ENCODE measurements at regions not wholly inside any gene's neighbourhood (a gene's known extent, or its start where the extent isn't known, plus 50 kb on each side); places are given as distances from the start of the nearest gene placed in this dataset.

GRCh38 chr6:44569931-44570385 is 182.5 kb downstream of the CDC5L start:
- H3K9me3 ChIP-seq (ENCODE audit: control insufficient read depth in 1 of 2, insufficient read depth in 1 of 2, low read length in 2 of 2) = peaks cover 0 to 4% of the 10 kb centered on the region in 2 experiments
- ATAC-seq (ENCODE audit: poor library complexity) (no peak), DNase-seq (peak in 2 of 14 experiments; percentile 23 to 32)
- Mint-ChIP-seq H3K27me3 (peaks cover 8% of the 10 kb centered on the region), H3K9me3 (no peaks in the 10 kb centered on the region), H3K27ac (no peak overlapping the region), H3K4me1 (ENCODE audit: low read depth) (no peaks in the 10 kb centered on the region), H3K36me3 (ENCODE audit: low read depth) (no peaks in the 10 kb centered on the region), H3K4me3 (no peak overlapping the region)
- POLR2A ChIA-PET = no interaction called here
- H3K4me1 ChIP-seq (ENCODE audit: insufficient read depth, low read length) = no peaks in the 10 kb centered on the region
- no peak for TF ChIP-seq CTCF (IDR thresholded peaks at IDR 0.05)
- peaks cover 0 to 7% of the 10 kb centered on the region in 2 experiments for H3K27me3 ChIP-seq (ENCODE audit: control insufficient read depth in 1 of 2, insufficient read depth in 2 of 2, low read length in 2 of 2)
- H3K36me3 ChIP-seq (ENCODE audit: insufficient read depth, low read length) = no peaks in the 10 kb centered on the region
- H3K4me3 ChIP-seq (ENCODE audit: low read length) = no peak overlapping the region
- intact Hi-C loops (cut with DNase I, micrococcal nuclease) = no loop called here
- H3K27ac ChIP-seq (ENCODE audit: low read depth in 1 of 2, low read length in 2 of 2) = no peak overlapping the region
- CTCF ChIA-PET = no interaction called here

GRCh38 chr6:44571510-44571909 is 184.0 kb downstream of the CDC5L start:
- TF ChIP-seq CTCF (IDR thresholded peaks at IDR 0.05) = no peak

GRCh38 chr6:44572346-44572745 is 184.8 kb downstream of the CDC5L start:
- intact Hi-C loops (cut with DNase I, micrococcal nuclease) = no loop called here
- no peaks in the 10 kb centered on the region for H3K9me3 Mint-ChIP-seq
- POLR2A ChIA-PET = no interaction called here

More at GRCh38 chr6:44571510-44571909, 184.0 kb downstream of the CDC5L start:
- no peak overlapping the region for H3K4me3 ChIP-seq (ENCODE audit: low read length)
- CTCF ChIA-PET = no interaction called here
- H3K27me3 Mint-ChIP-seq = peaks cover 8% of the 10 kb centered on the region
- H3K36me3 Mint-ChIP-seq (ENCODE audit: low read depth) = no peaks in the 10 kb centered on the region
- H3K27ac ChIP-seq (ENCODE audit: low read depth in 1 of 2, low read length in 2 of 2) = no peak overlapping the region
- POLR2A ChIA-PET = interaction anchor here (1.1 kb wide), 1 partner anchor 9 kb away, joined by 3 read pairs; no protein-coding TSS in a partner anchor
- H3K36me3 ChIP-seq (ENCODE audit: insufficient read depth, low read length) = no peaks in the 10 kb centered on the region
- H3K27ac Mint-ChIP-seq = no peak overlapping the region
- H3K9me3 Mint-ChIP-seq = no peaks in the 10 kb centered on the region
- intact Hi-C loops (cut with DNase I, micrococcal nuclease) = no loop called here
- peaks cover 0 to 7% of the 10 kb centered on the region in 2 experiments for H3K27me3 ChIP-seq (ENCODE audit: control insufficient read depth in 1 of 2, insufficient read depth in 2 of 2, low read length in 2 of 2)
- no peak for DNase-seq
- no peaks in the 10 kb centered on the region for H3K4me1 Mint-ChIP-seq (ENCODE audit: low read depth)
- no peak for ATAC-seq (ENCODE audit: poor library complexity)
- H3K4me3 Mint-ChIP-seq = no peak overlapping the region
- H3K9me3 ChIP-seq (ENCODE audit: control insufficient read depth in 1 of 2, insufficient read depth in 1 of 2, low read length in 2 of 2) = peaks cover 0 to 4% of the 10 kb centered on the region in 2 experiments
- no peaks in the 10 kb centered on the region for H3K4me1 ChIP-seq (ENCODE audit: insufficient read depth, low read length)

More at GRCh38 chr6:44572346-44572745, 184.8 kb downstream of the CDC5L start:
- Histone ChIP-seq H3K27ac (ENCODE audit: low read depth in 1 of 2, low read length in 2 of 2) (no peak overlapping the region), H3K4me3 (ENCODE audit: low read length) (no peak overlapping the region), H3K9me3 (ENCODE audit: control insufficient read depth in 1 of 2, insufficient read depth in 1 of 2, low read length in 2 of 2) (peaks cover 0 to 4% of the 10 kb centered on the region in 2 experiments), H3K36me3 (ENCODE audit: insufficient read depth, low read length) (no peaks in the 10 kb centered on the region), H3K27me3 (ENCODE audit: control insufficient read depth in 1 of 2, insufficient read depth in 2 of 2, low read length in 2 of 2) (peaks cover 0 to 5% of the 10 kb centered on the region in 2 experiments), H3K4me1 (ENCODE audit: insufficient read depth, low read length) (no peaks in the 10 kb centered on the region)
- CTCF ChIA-PET = no interaction called here
- no peak for TF ChIP-seq CTCF (IDR thresholded peaks at IDR 0.05)
- Mint-ChIP-seq H3K4me1 (ENCODE audit: low read depth) (no peaks in the 10 kb centered on the region), H3K27me3 (peaks cover 8% of the 10 kb centered on the region), H3K4me3 (no peak overlapping the region), H3K27ac (no peak overlapping the region), H3K36me3 (ENCODE audit: low read depth) (no peaks in the 10 kb centered on the region)
- DNase-seq = no peak
- no peak for ATAC-seq (ENCODE audit: poor library complexity)
